Stimulated activated naive CD8-positive, alpha-beta T cell treated with anti-CD3 and anti-CD28 coated beads, Interleukin-15, Interleukin-2, amounts not matched to agents 100 ng/mL and 50 ng/mL, for 24 hours (primary cell): ENCODE measurements at regions not wholly inside any gene's neighbourhood (a gene's known extent, or its start where the extent isn't known, plus 50 kb on each side); places are given as distances from the start of the nearest gene placed in this dataset.

Experiments used
- H3K27ac Mint-ChIP-seq: one replicate; pipeline ENCODE4 v1.8.0; 2021; ENCODE audit warnings: mild to moderate bottlenecking, mixed read lengths
- H3K27me3 Mint-ChIP-seq: one replicate; pipeline ENCODE4 v1.8.0; 2021; ENCODE audit warnings: mixed read lengths
- H3K36me3 Mint-ChIP-seq: one replicate; pipeline ENCODE4 v1.8.0; 2021; ENCODE audit warnings: low read depth, mixed read lengths
- H3K4me1 Mint-ChIP-seq: one replicate; pipeline ENCODE4 v1.8.0; 2021; ENCODE audit warnings: low read depth, mixed read lengths
- H3K4me3 Mint-ChIP-seq: one replicate; pipeline ENCODE4 v1.8.0; 2021; ENCODE audit warnings: mild to moderate bottlenecking, mixed read lengths
- H3K9me3 Mint-ChIP-seq: one replicate; pipeline ENCODE4 v1.8.0; 2021; ENCODE audit warnings: mixed read lengths

DNA sequence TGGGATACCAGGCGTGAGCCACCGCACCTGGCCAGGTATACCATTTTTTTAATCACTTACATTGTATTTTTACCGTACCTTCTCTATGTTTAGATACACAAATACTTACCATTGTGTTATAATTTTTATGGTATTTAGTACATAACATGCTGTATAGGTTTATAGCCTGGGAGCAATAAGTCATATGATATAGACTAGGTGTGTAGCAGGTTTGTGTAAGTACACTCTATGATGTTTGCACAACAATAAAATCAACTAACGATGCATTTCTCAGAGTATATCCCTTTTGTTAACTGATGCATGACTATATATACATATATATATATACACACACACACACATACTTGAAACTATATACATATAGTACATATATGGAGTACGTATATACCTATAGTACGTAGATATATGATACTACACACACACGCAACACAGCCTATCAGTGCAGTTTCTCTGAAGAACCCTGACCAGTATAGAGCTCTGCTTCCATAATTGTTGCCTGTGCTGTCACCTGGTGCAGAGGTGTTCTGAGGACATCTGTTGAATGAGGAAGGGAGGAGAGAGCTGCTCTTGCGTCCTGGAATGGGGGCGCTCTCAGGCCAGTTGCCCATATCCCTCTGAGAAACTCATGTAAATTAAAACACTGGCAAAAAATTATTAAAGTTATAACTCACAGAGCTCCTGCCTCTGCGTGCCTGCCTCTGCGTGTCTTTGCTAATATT, 315.3 kb downstream of the FGFR2 start:
- peaks cover 7% of the 10 kb centered on the region for H3K9me3 Mint-ChIP-seq
- no peaks in the 10 kb centered on the region for H3K4me1 Mint-ChIP-seq

DNA sequence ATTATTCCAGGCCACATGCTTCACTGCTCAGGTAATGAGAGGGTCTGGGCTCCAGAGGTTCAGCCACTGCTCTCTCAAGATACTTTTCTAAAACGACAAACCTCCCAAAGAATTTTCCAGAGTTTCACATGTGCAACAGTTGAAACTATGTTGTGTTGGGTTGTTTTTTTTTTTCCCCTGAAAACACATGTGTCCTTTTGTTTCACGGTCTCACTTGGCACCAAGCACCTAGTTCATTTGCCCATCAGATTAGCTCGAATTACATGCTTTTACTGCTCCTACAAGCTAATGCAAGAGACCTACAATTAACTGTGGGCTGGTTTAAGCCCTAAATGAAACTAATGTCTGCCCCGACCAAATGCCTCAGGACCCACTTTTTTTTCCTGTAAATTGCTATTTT, 313.3 kb downstream of the FGFR2 start:
- no peak overlapping the region for H3K4me3 Mint-ChIP-seq
- H3K9me3 Mint-ChIP-seq = no peaks in the 10 kb centered on the region
- H3K27ac Mint-ChIP-seq = no peak overlapping the region
- H3K27me3 Mint-ChIP-seq = no peaks in the 10 kb centered on the region
- H3K36me3 Mint-ChIP-seq = no peaks in the 10 kb centered on the region
- no peaks in the 10 kb centered on the region for H3K4me1 Mint-ChIP-seq

More for the DNA sequence above, 315.3 kb downstream of the FGFR2 start:
- no peak overlapping the region for H3K4me3 Mint-ChIP-seq
- no peaks in the 10 kb centered on the region for H3K27me3 Mint-ChIP-seq
- H3K36me3 Mint-ChIP-seq = no peaks in the 10 kb centered on the region
- no peak overlapping the region for H3K27ac Mint-ChIP-seq

DNA sequence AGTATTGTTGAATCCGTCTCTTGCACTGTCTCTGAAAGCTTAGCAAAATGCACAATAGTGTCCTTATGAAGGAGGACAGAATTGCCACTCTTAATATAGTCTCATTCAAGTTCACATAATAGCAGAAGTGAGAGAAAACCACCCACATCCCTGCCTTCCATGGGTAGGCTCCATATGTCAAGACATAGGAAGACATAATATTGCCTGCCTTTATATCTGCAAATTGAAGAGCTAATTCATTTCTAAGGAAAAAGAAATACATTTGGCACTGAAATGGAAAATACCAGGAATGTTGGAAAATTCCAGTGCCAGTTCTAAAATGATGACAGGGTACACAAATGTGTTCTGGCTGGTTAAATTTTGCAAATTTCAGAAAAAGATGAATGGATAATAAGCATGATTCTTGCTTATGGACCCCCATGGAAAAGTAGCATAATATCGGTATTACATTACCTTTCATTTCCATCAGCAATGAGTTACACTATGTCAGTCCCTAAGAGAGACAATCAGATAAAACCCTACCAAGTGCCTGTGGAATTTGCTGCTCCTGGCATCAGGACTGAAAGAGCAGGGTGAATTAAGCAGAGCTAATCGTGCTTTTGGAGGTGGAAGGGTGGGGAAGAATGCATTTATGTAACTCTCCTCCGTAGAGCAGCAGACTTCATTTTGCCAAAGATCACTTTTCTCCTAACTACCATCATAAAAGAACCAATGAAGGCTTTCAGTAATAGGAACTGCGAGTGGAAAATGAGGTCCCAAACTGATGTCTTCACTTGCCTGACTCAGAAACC, 312.6 kb downstream of the FGFR2 start:
- Mint-ChIP-seq H3K4me1 (no peaks in the 10 kb centered on the region), H3K9me3 (no peaks in the 10 kb centered on the region), H3K27me3 (no peaks in the 10 kb centered on the region), H3K36me3 (no peaks in the 10 kb centered on the region), H3K4me3 (no peak overlapping the region), H3K27ac (no peak overlapping the region)

GRCh38 chr10:121288011-121288410, 310.2 kb downstream of the FGFR2 start:
- no peaks in the 10 kb centered on the region for H3K4me1 Mint-ChIP-seq
- H3K4me3 Mint-ChIP-seq = no peak overlapping the region
- H3K9me3 Mint-ChIP-seq = no peaks in the 10 kb centered on the region
- no peaks in the 10 kb centered on the region for H3K27me3 Mint-ChIP-seq
- H3K36me3 Mint-ChIP-seq = no peaks in the 10 kb centered on the region
- H3K27ac Mint-ChIP-seq = no peak overlapping the region

- Mint-ChIP-seq H3K4me3 (no peak overlapping the region), H3K4me1 (no peaks in the 10 kb centered on the region), H3K27ac (no peak overlapping the region), H3K36me3 (no peaks in the 10 kb centered on the region), H3K9me3 (no peaks in the 10 kb centered on the region), H3K27me3 (no peaks in the 10 kb centered on the region)
Observed at GRCh38 chr10:121288864-121289661, 309.2 kb downstream of the FGFR2 start.

- Mint-ChIP-seq H3K27me3 (no peaks in the 10 kb centered on the region), H3K9me3 (no peaks in the 10 kb centered on the region)
Observed at GRCh38 chr10:121289800-121290199, 308.4 kb downstream of the FGFR2 start.

DNA sequence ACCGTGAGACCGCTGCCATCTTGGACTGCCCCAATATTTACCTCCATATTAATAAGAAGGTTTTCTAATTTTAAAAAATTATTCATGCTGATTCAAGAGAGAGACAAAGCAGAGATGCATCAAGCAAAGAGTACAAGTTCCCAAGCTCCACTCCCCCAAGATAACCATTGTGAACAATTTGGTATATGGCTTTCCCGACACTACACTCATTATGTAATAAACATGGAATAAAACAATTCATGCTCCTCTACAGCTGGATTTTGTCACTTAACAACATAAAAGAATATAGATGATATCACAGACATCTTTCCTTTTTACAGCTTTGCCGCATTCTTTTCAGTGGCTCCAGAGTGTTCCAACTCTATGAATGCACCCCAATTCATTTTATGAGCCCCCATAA, 307.6 kb downstream of the FGFR2 start:
- Mint-ChIP-seq H3K27ac (no peak overlapping the region), H3K9me3 (no peaks in the 10 kb centered on the region), H3K36me3 (no peaks in the 10 kb centered on the region), H3K4me3 (no peak overlapping the region), H3K27me3 (no peaks in the 10 kb centered on the region), H3K4me1 (no peaks in the 10 kb centered on the region)

More at GRCh38 chr10:121289800-121290199, 308.4 kb downstream of the FGFR2 start:
- no peak overlapping the region for H3K4me3 Mint-ChIP-seq
- no peaks in the 10 kb centered on the region for H3K36me3 Mint-ChIP-seq
- no peaks in the 10 kb centered on the region for H3K4me1 Mint-ChIP-seq
- no peak overlapping the region for H3K27ac Mint-ChIP-seq

DNA sequence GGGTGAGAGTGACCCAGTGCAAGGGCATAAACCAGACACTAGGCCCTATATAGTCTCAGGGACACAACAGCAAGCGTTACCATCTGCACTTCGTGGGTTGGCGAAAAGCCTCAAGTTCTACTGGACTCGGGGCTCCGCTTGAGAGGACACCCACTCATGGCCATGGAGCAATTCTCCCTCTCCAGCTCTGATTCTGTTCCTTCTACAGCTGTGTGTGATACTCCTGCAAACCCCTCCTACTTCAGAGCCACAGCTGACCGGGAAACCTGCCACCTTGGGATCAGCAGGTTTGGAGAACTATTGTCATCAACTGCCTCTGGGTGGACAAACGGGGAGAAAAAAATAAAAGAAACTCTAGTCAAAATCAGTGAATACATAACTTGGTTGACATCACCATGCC, 306.9 kb downstream of the FGFR2 start:
- no peaks in the 10 kb centered on the region for H3K36me3 Mint-ChIP-seq
- no peaks in the 10 kb centered on the region for H3K27me3 Mint-ChIP-seq
- no peaks in the 10 kb centered on the region for H3K9me3 Mint-ChIP-seq
- H3K27ac Mint-ChIP-seq = no peak overlapping the region
- no peak overlapping the region for H3K4me3 Mint-ChIP-seq
- no peaks in the 10 kb centered on the region for H3K4me1 Mint-ChIP-seq

GRCh38 chr10:121291823-121292222, 306.4 kb downstream of the FGFR2 start:
- no peak overlapping the region for H3K4me3 Mint-ChIP-seq
- no peaks in the 10 kb centered on the region for H3K27me3 Mint-ChIP-seq
- H3K4me1 Mint-ChIP-seq = no peaks in the 10 kb centered on the region
- no peak overlapping the region for H3K27ac Mint-ChIP-seq
- H3K9me3 Mint-ChIP-seq = no peaks in the 10 kb centered on the region
- no peaks in the 10 kb centered on the region for H3K36me3 Mint-ChIP-seq

DNA sequence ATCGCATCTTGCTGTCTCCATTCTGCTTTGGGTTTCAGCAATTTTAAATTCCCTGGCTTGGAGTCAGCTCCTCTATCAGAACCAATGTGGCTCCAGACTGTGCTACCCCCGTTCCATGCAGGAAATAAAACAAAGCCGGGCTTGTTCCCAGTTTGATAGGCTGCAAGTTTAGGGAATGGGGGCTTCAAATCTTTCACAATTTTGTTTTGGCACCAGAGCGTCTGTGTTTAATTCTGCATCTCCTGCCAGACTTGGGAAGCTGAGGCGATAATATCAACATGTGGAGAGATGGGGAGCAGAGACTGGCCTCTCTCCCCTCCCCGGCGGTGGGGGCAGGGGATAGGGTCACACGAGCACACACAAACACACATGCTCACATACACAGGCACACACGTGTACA, 305.9 kb downstream of the FGFR2 start:
- no peaks in the 10 kb centered on the region for H3K36me3 Mint-ChIP-seq
- H3K9me3 Mint-ChIP-seq = no peaks in the 10 kb centered on the region
- no peaks in the 10 kb centered on the region for H3K27me3 Mint-ChIP-seq
- no peak overlapping the region for H3K4me3 Mint-ChIP-seq
- no peak overlapping the region for H3K27ac Mint-ChIP-seq
- H3K4me1 Mint-ChIP-seq = no peaks in the 10 kb centered on the region

DNA sequence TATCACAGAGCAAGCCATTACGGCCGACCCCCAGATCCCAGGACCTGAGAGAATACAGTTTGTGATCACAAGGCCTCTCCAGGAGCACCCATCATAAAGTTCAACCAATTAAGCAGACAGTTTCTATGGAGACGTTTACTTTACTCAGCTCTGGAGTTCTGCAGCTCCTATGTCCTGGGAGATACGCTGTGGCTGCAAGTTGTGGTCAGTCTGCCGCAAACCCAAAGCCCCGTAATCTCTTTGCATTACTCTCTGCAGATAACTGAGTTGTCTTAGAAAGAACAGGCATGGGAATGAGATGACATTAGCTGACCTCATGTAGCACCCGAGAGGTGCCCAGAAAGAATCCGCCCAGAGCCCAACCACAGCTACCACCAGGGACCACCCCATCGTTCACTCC, 305.1 kb downstream of the FGFR2 start:
- no peaks in the 10 kb centered on the region for H3K27me3 Mint-ChIP-seq
- no peaks in the 10 kb centered on the region for H3K36me3 Mint-ChIP-seq
- H3K4me1 Mint-ChIP-seq = no peaks in the 10 kb centered on the region

DNA sequence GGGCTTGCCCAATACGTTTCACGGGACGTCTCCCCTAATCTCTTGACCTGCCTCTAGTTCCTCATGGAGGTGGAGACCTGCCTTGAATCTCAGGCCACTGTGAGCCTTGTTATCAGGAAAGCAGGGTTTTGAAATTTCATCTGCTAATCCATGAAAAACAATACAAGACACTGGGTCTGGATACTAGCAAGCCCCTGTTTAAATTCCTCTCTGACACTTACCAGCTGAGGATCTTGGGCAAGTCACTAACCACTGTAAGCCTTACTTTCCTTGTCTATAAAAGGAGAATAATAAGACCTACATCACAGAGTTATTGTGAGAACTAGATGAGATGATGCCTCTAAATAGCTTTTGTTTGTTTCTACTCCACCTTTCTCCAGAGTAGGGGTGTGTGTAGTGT, 303.6 kb downstream of the FGFR2 start:
- H3K36me3 Mint-ChIP-seq = no peaks in the 10 kb centered on the region
- H3K9me3 Mint-ChIP-seq = no peaks in the 10 kb centered on the region
- H3K4me1 Mint-ChIP-seq = no peaks in the 10 kb centered on the region
- peaks cover 3% of the 10 kb centered on the region for H3K27me3 Mint-ChIP-seq
- H3K4me3 Mint-ChIP-seq = no peak overlapping the region
- no peak overlapping the region for H3K27ac Mint-ChIP-seq

More for the DNA sequence above, 305.1 kb downstream of the FGFR2 start:
- H3K9me3 Mint-ChIP-seq = no peaks in the 10 kb centered on the region
- no peak overlapping the region for H3K27ac Mint-ChIP-seq
- no peak overlapping the region for H3K4me3 Mint-ChIP-seq

DNA sequence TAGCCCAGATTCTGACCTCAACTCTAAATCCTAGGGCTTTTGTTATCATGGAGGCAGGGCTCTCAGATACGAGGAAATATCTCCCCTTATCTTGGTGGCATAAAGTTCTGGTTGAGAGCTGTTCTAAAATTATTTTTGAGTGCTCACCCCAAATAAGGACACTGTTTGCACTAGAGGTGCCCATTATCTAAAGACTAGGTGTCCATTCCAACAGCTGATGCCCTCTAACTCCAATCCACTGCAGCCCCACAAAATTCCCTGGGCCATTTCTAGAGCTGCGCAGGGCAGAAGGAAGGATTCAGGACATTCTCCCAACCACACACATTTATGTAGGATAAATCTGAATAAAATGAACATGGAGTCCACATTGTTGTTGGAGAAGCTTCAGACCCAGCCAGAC, 301.9 kb downstream of the FGFR2 start:
- Mint-ChIP-seq H3K27me3 (peaks cover 3% of the 10 kb centered on the region), H3K27ac (no peak overlapping the region), H3K36me3 (no peaks in the 10 kb centered on the region), H3K4me3 (no peak overlapping the region), H3K9me3 (no peaks in the 10 kb centered on the region), H3K4me1 (no peaks in the 10 kb centered on the region)

- H3K27me3 Mint-ChIP-seq = peaks cover 3% of the 10 kb centered on the region
- H3K4me1 Mint-ChIP-seq = no peaks in the 10 kb centered on the region
- H3K27ac Mint-ChIP-seq = no peak overlapping the region
- H3K36me3 Mint-ChIP-seq = no peaks in the 10 kb centered on the region
- H3K4me3 Mint-ChIP-seq = no peak overlapping the region
- no peaks in the 10 kb centered on the region for H3K9me3 Mint-ChIP-seq
Observed at GRCh38 chr10:121296881-121297585, 301.2 kb downstream of the FGFR2 start.
